ENCODE measurements at regions not wholly inside any gene's neighbourhood (a gene's known extent, or its start where the extent isn't known, plus 50 kb on each side); places are given as distances from the start of the nearest gene placed in this dataset.

DNA sequence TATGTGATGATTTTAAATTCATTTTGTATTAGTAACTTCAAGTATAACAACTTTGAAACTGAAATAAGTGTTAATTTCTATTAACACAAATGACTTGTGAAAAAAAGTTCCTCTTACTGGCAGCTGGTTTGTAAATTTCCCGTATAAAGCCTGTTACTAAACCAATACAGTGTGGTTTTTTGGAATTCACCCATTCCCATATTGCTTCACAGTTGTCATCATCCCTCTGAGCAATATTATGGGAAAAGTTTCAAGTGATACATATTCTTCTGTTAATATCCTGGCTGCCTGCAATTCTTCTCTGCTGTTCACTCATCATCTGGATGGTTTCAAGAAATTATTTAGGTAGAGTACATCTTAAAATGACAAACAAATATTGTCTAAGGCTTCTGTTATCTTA is 1185.1 kb upstream of the C9orf72 start:
- peaks cover 3 to 15% (median 6%) of the 10 kb centered on the region in 3 donors for H3K9me3 Mint-ChIP-seq
- no peaks in the 10 kb centered on the region for H3K36me3 ChIP-seq (ENCODE audit: control insufficient read depth in 2 of 2, extremely low read depth in 1 of 2, insufficient read depth in 1 of 2, low read length in 1 of 2)
- H3K36me3 Mint-ChIP-seq, result no peaks in the 10 kb centered on the region
- H3K4me3 ChIP-seq (ENCODE audit: control insufficient read depth in 1 of 2, extremely low read depth in 1 of 2, low read length in 1 of 2), result no peak overlapping the region
- H3K4me1 Mint-ChIP-seq, result no peaks in the 10 kb centered on the region
- H3K27me3 Mint-ChIP-seq, result no peaks in the 10 kb centered on the region
- CTCF ChIA-PET, result interaction anchor here in 1 of 2 donors (0.7 kb wide), 1 partner anchor 1433 kb away, joined by 3 read pairs; no protein-coding TSS in a partner anchor
- no CpG with 5 or more reads among the region's 1 CpG for WGBS (ENCODE audit: insufficient coverage)
- no peaks in the 10 kb centered on the region for H3K9me3 ChIP-seq
- DNase-seq (no peak), ATAC-seq (replicated peaks in 1 of 4) (no peak)
- H3K4me3 Mint-ChIP-seq, result no peak overlapping the region
- H3K27ac ChIP-seq (ENCODE audit: low read length), result no peak overlapping the region
- no peak overlapping the region for H3K27ac Mint-ChIP-seq
- no peaks in the 10 kb centered on the region for H3K4me1 ChIP-seq (ENCODE audit: control insufficient read depth in 1 of 2, extremely low read depth in 1 of 2, insufficient read depth in 2 of 2, low read length in 2 of 2)
- no peaks in the 10 kb centered on the region for H3K27me3 ChIP-seq (replicated peaks in 1 of 2; ENCODE audit: control insufficient read depth in 2 of 2, extremely low read depth in 1 of 2, insufficient read depth in 2 of 2, low read length in 1 of 2)
- POLR2A ChIA-PET, result no interaction called here

DNA sequence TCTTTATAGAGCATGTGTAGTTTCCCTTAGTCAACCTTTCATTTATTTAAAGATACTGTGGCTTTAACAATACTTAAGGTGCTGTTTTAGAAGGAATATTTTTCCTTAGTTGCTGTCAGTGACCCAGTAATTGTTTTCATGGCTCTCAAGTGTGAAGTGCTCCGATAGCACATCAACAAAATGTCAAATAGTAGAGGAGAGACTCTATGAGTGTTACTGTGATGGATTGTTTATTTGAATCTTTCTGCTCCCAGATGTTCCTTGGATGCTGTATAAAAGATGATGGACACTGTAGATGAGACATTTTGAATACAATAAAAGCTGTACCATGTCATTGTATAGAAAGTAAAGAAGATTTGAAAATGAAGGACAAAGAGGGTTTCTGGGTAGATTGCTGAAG is 1185.7 kb upstream of the C9orf72 start:
- no peak overlapping the region for H3K4me3 Mint-ChIP-seq

GRCh38 chr9:28762167-28762566 is 1188.9 kb upstream of the C9orf72 start:
- Histone ChIP-seq H3K4me3 (ENCODE audit: control insufficient read depth in 1 of 2, extremely low read depth in 1 of 2, low read length in 1 of 2) (no peak overlapping the region), H3K4me1 (ENCODE audit: control insufficient read depth in 1 of 2, extremely low read depth in 1 of 2, insufficient read depth in 2 of 2, low read length in 2 of 2) (no peaks in the 10 kb centered on the region), H3K27me3 (replicated peaks in 1 of 2; ENCODE audit: control insufficient read depth in 2 of 2, extremely low read depth in 1 of 2, insufficient read depth in 2 of 2, low read length in 1 of 2) (no peaks in the 10 kb centered on the region), H3K9me3 (no peaks in the 10 kb centered on the region), H3K36me3 (ENCODE audit: control insufficient read depth in 2 of 2, extremely low read depth in 1 of 2, insufficient read depth in 1 of 2, low read length in 1 of 2) (no peaks in the 10 kb centered on the region), H3K27ac (ENCODE audit: low read length) (no peak overlapping the region)
- H3K4me1 Mint-ChIP-seq, result no peaks in the 10 kb centered on the region
- ChIA-PET POLR2A (no interaction called here), CTCF (no interaction called here)
- peaks cover 3 to 11% (median 4%) of the 10 kb centered on the region in 3 donors for H3K9me3 Mint-ChIP-seq
- no CpG with 5 or more reads among the region's 1 CpG for WGBS (ENCODE audit: insufficient coverage)
- ATAC-seq (replicated peaks in 1 of 4) (no peak), DNase-seq (no peak)
- H3K27me3 Mint-ChIP-seq, result no peaks in the 10 kb centered on the region
- no peak overlapping the region for H3K4me3 Mint-ChIP-seq
- H3K27ac Mint-ChIP-seq, result no peak overlapping the region
- H3K36me3 Mint-ChIP-seq, result no peaks in the 10 kb centered on the region

More for the DNA sequence above, 1185.7 kb upstream of the C9orf72 start:
- H3K27me3 ChIP-seq (replicated peaks in 1 of 2; ENCODE audit: control insufficient read depth in 2 of 2, extremely low read depth in 1 of 2, insufficient read depth in 2 of 2, low read length in 1 of 2), result no peaks in the 10 kb centered on the region
- H3K36me3 ChIP-seq (ENCODE audit: control insufficient read depth in 2 of 2, extremely low read depth in 1 of 2, insufficient read depth in 1 of 2, low read length in 1 of 2), result no peaks in the 10 kb centered on the region
- no peak for ATAC-seq (replicated peaks in 1 of 4)
- Mint-ChIP-seq H3K27me3 (no peaks in the 10 kb centered on the region), H3K4me1 (no peaks in the 10 kb centered on the region), H3K36me3 (no peaks in the 10 kb centered on the region), H3K27ac (no peak overlapping the region), H3K9me3 (peaks cover 3 to 15% (median 4%) of the 10 kb centered on the region in 3 donors)
- ChIA-PET POLR2A (no interaction called here), CTCF (interaction anchor here in 1 of 2 donors (0.7 kb wide), 1 partner anchor 1433 kb away, joined by 3 read pairs; no protein-coding TSS in a partner anchor)
- WGBS (ENCODE audit: insufficient coverage), result no CpG with 5 or more reads among the region's 1 CpG
- no peak overlapping the region for H3K27ac ChIP-seq (ENCODE audit: low read length)
- no peaks in the 10 kb centered on the region for H3K4me1 ChIP-seq (ENCODE audit: control insufficient read depth in 1 of 2, extremely low read depth in 1 of 2, insufficient read depth in 2 of 2, low read length in 2 of 2)
- no peaks in the 10 kb centered on the region for H3K9me3 ChIP-seq
- no peak for DNase-seq
- no peak overlapping the region for H3K4me3 ChIP-seq (ENCODE audit: control insufficient read depth in 1 of 2, extremely low read depth in 1 of 2, low read length in 1 of 2)

- no peak overlapping the region for H3K27ac Mint-ChIP-seq
- no peak for ATAC-seq (replicated peaks in 1 of 4)
- no peaks in the 10 kb centered on the region for H3K36me3 ChIP-seq (ENCODE audit: control insufficient read depth in 2 of 2, extremely low read depth in 1 of 2, insufficient read depth in 1 of 2, low read length in 1 of 2)
- H3K4me1 Mint-ChIP-seq, result no peaks in the 10 kb centered on the region
- ChIA-PET POLR2A (no interaction called here), CTCF (no interaction called here)
- no peaks in the 10 kb centered on the region for H3K27me3 Mint-ChIP-seq
- WGBS (ENCODE audit: insufficient coverage), result no CpG with 5 or more reads among the region's 1 CpG
- H3K4me3 ChIP-seq (ENCODE audit: control insufficient read depth in 1 of 2, extremely low read depth in 1 of 2, low read length in 1 of 2), result no peak overlapping the region
- no peaks in the 10 kb centered on the region for H3K4me1 ChIP-seq (ENCODE audit: control insufficient read depth in 1 of 2, extremely low read depth in 1 of 2, insufficient read depth in 2 of 2, low read length in 2 of 2)
- no peaks in the 10 kb centered on the region for H3K27me3 ChIP-seq (replicated peaks in 1 of 2; ENCODE audit: control insufficient read depth in 2 of 2, extremely low read depth in 1 of 2, insufficient read depth in 2 of 2, low read length in 1 of 2)
- no peaks in the 10 kb centered on the region for H3K36me3 Mint-ChIP-seq
- H3K4me3 Mint-ChIP-seq, result no peak overlapping the region
- no peak overlapping the region for H3K27ac ChIP-seq (ENCODE audit: low read length)
- no peaks in the 10 kb centered on the region for H3K9me3 ChIP-seq
- peaks cover 0 to 7% (median 2%) of the 10 kb centered on the region in 3 donors for H3K9me3 Mint-ChIP-seq
- no peak for DNase-seq
Measured at GRCh38 chr9:28764532-28764931, 1191.3 kb upstream of the C9orf72 start.

GRCh38 chr9:28770226-28770625 is 1196.9 kb upstream of the C9orf72 start:
- ChIA-PET CTCF (no interaction called here), POLR2A (no interaction called here)
- Histone ChIP-seq H3K4me1 (ENCODE audit: control insufficient read depth in 1 of 2, extremely low read depth in 1 of 2, insufficient read depth in 2 of 2, low read length in 2 of 2) (no peaks in the 10 kb centered on the region), H3K36me3 (ENCODE audit: control insufficient read depth in 2 of 2, extremely low read depth in 1 of 2, insufficient read depth in 1 of 2, low read length in 1 of 2) (no peaks in the 10 kb centered on the region), H3K9me3 (no peaks in the 10 kb centered on the region), H3K27me3 (replicated peaks in 1 of 2; ENCODE audit: control insufficient read depth in 2 of 2, extremely low read depth in 1 of 2, insufficient read depth in 2 of 2, low read length in 1 of 2) (no peaks in the 10 kb centered on the region), H3K27ac (ENCODE audit: low read length) (no peak overlapping the region), H3K4me3 (ENCODE audit: control insufficient read depth in 1 of 2, extremely low read depth in 1 of 2, low read length in 1 of 2) (no peak overlapping the region)
- ATAC-seq (replicated peaks in 1 of 4) (no peak), DNase-seq (no peak)
- Mint-ChIP-seq H3K27me3 (no peaks in the 10 kb centered on the region), H3K9me3 (peaks cover 2 to 4% (median 3%) of the 10 kb centered on the region in 3 donors), H3K27ac (no peak overlapping the region), H3K4me1 (no peaks in the 10 kb centered on the region), H3K4me3 (no peak overlapping the region), H3K36me3 (no peaks in the 10 kb centered on the region)
- WGBS (ENCODE audit: insufficient coverage), result no CpG with 5 or more reads among the region's 4 CpGs

GRCh38 chr9:28770827-28771226 is 1197.5 kb upstream of the C9orf72 start:
- no peak overlapping the region for H3K4me3 ChIP-seq (ENCODE audit: control insufficient read depth in 1 of 2, extremely low read depth in 1 of 2, low read length in 1 of 2)
- POLR2A ChIA-PET, result no interaction called here

More at GRCh38 chr9:28770827-28771226, 1197.5 kb upstream of the C9orf72 start:
- no peaks in the 10 kb centered on the region for H3K36me3 ChIP-seq (ENCODE audit: control insufficient read depth in 2 of 2, extremely low read depth in 1 of 2, insufficient read depth in 1 of 2, low read length in 1 of 2)
- H3K27me3 Mint-ChIP-seq, result no peaks in the 10 kb centered on the region
- DNase-seq (no peak), ATAC-seq (replicated peaks in 1 of 4) (no peak)
- H3K4me3 Mint-ChIP-seq, result no peak overlapping the region
- H3K27ac Mint-ChIP-seq, result no peak overlapping the region
- H3K27me3 ChIP-seq (replicated peaks in 1 of 2; ENCODE audit: control insufficient read depth in 2 of 2, extremely low read depth in 1 of 2, insufficient read depth in 2 of 2, low read length in 1 of 2), result no peaks in the 10 kb centered on the region
- no peaks in the 10 kb centered on the region for H3K36me3 Mint-ChIP-seq
- CTCF ChIA-PET, result no interaction called here
- no peaks in the 10 kb centered on the region for H3K9me3 ChIP-seq
- H3K4me1 Mint-ChIP-seq, result no peaks in the 10 kb centered on the region
- no peaks in the 10 kb centered on the region for H3K4me1 ChIP-seq (ENCODE audit: control insufficient read depth in 1 of 2, extremely low read depth in 1 of 2, insufficient read depth in 2 of 2, low read length in 2 of 2)
- peaks cover 2 to 4% (median 3%) of the 10 kb centered on the region in 3 donors for H3K9me3 Mint-ChIP-seq
- no peak overlapping the region for H3K27ac ChIP-seq (ENCODE audit: low read length)
- WGBS (ENCODE audit: insufficient coverage), result 78% methylated on average over 1 of the region's 2 CpGs

Measured in T-cell (primary cell).